ENCODE measurements at regions not wholly inside any gene's neighbourhood (a gene's known extent, or its start where the extent isn't known, plus 50 kb on each side); places are given as distances from the start of the nearest gene placed in this dataset.

DNA sequence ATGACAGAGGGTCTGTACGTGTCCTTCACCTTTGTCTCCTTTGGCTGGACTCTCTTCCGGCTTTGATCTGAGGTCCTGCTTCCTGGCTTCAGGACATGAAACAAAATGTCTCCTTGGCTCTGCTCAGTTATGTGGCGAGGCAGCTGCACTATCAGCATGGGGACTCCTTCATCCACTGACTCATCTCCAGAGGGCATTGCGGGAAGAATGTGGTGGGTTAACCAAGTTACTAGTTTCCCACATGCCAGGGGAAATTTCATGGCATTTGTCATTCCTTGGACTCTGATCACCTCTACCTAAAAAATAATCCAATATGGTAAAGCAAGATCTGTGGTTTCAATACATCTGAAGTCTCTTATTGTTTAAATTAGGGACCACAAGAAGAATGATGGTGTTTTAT lies 259.7 kb downstream of the MED10 start:
- no peaks in the 10 kb centered on the region for H3K4me1 ChIP-seq (ENCODE audit: control insufficient read depth, extremely low read depth, insufficient read depth, low read length)
- CTCF ChIA-PET = no interaction called here
- peaks cover 2% of the 10 kb centered on the region for H3K9me3 ChIP-seq (replicated peaks; ENCODE audit: control insufficient read depth, insufficient read depth, low read length)
- no peak overlapping the region for H3K9ac ChIP-seq (replicated peaks; ENCODE audit: extremely low read depth, insufficient read depth, low read length)
- intact Hi-C loops (cut with micrococcal nuclease) = no loop called here
- H2AFZ ChIP-seq (ENCODE audit: low read depth, low read length) = no peak overlapping the region
- no peaks in the 10 kb centered on the region for H3K9me1 ChIP-seq (replicated peaks; ENCODE audit: control insufficient read depth, extremely low read depth, insufficient read depth, low read length)
- no peak overlapping the region for H3K4me3 ChIP-seq (replicated peaks in 1 of 3; ENCODE audit: insufficient read depth in 1 of 3, low read depth in 1 of 3, low read length in 3 of 3)
- dilution Hi-C loops (cut with MboI; ENCODE audit: extremely low pct_ligation_motif_present, low sequenced_read_pairs) = no loop called here
- TF ChIP-seq GATA2 (IDR thresholded peaks at IDR 0.05; ENCODE audit: insufficient read depth, insufficient read length, low read depth, low read length) = no peak
- no peak for TF ChIP-seq MYC (IDR thresholded peaks at IDR 0.05; ENCODE audit: low read depth, low read length)
- no peak for TF ChIP-seq JUN (IDR thresholded peaks at IDR 0.05; ENCODE audit: borderline replicate concordance, insufficient read depth, insufficient read length, low read depth)
- TF ChIP-seq, protein P1, sequence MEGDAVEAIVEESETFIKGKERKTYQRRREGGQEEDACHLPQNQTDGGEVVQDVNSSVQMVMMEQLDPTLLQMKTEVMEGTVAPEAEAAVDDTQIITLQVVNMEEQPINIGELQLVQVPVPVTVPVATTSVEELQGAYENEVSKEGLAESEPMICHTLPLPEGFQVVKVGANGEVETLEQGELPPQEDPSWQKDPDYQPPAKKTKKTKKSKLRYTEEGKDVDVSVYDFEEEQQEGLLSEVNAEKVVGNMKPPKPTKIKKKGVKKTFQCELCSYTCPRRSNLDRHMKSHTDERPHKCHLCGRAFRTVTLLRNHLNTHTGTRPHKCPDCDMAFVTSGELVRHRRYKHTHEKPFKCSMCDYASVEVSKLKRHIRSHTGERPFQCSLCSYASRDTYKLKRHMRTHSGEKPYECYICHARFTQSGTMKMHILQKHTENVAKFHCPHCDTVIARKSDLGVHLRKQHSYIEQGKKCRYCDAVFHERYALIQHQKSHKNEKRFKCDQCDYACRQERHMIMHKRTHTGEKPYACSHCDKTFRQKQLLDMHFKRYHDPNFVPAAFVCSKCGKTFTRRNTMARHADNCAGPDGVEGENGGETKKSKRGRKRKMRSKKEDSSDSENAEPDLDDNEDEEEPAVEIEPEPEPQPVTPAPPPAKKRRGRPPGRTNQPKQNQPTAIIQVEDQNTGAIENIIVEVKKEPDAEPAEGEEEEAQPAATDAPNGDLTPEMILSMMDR (IDR thresholded peaks at IDR 0.05; ENCODE audit: extremely low read depth in 1 of 2, insufficient read depth in 1 of 2, low read depth in 1 of 2, low read length in 2 of 2) = no peak
- TF ChIP-seq EZH2 (IDR thresholded peaks at IDR 0.05; ENCODE audit: borderline replicate concordance, low read depth, low read length, severe bottlenecking) = no peak
- no peak for TF ChIP-seq FOS (IDR thresholded peaks at IDR 0.05; ENCODE audit: borderline replicate concordance, insufficient read depth, low read length)
- TF ChIP-seq POLR2AphosphoS5 (IDR thresholded peaks at IDR 0.05; ENCODE audit: insufficient read depth, low read depth, low read length) = no peak
- TF ChIP-seq, protein P2, sequence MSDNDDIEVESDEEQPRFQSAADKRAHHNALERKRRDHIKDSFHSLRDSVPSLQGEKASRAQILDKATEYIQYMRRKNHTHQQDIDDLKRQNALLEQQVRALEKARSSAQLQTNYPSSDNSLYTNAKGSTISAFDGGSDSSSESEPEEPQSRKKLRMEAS (IDR thresholded peaks at IDR 0.05; ENCODE audit: insufficient read depth, insufficient read length) = no peak
- TF ChIP-seq POLR2A (IDR thresholded peaks at IDR 0.05; ENCODE audit: low read depth, low read length) = no peak
- DNase-seq (ENCODE audit: low read depth, low spot score) = no peak
- no peak overlapping the region for H3K4me2 ChIP-seq (ENCODE audit: insufficient read depth, low read length)
- no peaks in the 10 kb centered on the region for H3K79me2 ChIP-seq (ENCODE audit: control insufficient read depth, insufficient read depth, low read length)
- BruUV-seq (replicated peaks) = no TSS peak
- H4K20me1 ChIP-seq (replicated peaks; ENCODE audit: control insufficient read depth, extremely low read depth, insufficient read depth, low read length) = no peaks in the 10 kb centered on the region
- POLR2A ChIA-PET = no interaction called here
- H3K27ac ChIP-seq (ENCODE audit: insufficient read depth, low read depth, low read length) = no peak overlapping the region
- no peaks in the 10 kb centered on the region for H3K27me3 ChIP-seq (ENCODE audit: control insufficient read depth in 2 of 2, insufficient read depth in 2 of 2, low read length in 2 of 2)
- FAIRE-seq = no peak
- no peaks in the 10 kb centered on the region for H3K36me3 ChIP-seq (ENCODE audit: control insufficient read depth in 2 of 2, extremely low read depth in 1 of 2, insufficient read depth in 2 of 2, low read length in 2 of 2)
